SKM-1 treated with dmso at 0.1 percent for 144 hours (cell line): ENCODE measurements at regions not wholly inside any gene's neighbourhood (a gene's known extent, or its start where the extent isn't known, plus 50 kb on each side); places are given as distances from the start of the nearest gene placed in this dataset.

ENCODE experiments used
- DNase-seq: peaks from one replicate; lab custom pipeline; 2025; ENCODE audit not compliant: unreplicated experiment; lab: John Stamatoyannopoulos, UW

DNA sequence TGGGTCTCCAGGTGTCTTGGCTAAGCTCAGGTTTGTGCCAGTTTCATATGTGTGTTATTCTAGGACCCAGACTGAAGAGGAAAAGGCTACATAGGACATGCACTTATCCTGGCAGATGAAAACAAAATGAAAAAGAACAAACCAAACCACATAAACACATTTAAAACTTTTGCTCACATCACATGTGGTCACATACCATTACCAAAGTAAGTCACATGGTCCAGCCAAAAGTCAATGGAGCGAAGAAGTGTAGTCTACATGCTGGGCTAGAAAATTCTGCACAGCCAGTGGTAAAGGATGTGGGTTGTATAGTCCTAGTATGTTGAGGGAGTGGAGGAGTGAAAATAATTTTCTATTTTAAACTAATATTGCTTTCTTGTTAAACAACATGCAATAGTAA, 437.5 kb downstream of the BTBD3 start:
- no peak for DNase-seq

DNA sequence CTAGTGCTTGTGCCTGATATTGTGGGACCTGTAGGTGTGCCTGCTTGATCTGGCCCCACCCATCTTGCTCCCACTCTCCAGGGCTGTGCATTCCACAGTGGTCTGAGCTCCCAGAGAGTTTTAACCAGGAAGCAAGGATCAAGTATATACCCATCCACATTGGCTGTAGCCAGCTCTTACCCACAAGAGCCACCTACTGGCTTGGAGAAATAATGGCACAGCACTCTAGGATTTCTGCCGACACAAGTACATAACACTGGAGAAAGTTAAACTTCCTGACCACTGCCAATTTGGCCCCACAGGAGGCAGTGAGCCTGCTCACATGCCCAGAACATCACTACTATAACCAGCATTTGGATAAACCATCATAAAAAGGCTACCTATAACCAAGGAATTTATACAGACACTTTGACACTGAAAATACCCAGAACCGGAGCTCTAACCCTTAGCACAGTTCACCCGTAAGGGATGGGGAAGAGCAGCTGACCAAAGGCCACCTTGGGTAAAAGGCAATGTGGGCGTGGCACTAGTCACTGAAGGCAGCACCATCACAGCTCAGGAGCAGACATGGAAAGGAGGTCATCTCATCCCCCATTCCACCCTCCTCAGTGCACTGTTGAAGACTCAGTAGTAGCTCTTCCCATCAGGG, 440.4 kb downstream of the BTBD3 start:
- peak; percentile 4 for DNase-seq

DNA sequence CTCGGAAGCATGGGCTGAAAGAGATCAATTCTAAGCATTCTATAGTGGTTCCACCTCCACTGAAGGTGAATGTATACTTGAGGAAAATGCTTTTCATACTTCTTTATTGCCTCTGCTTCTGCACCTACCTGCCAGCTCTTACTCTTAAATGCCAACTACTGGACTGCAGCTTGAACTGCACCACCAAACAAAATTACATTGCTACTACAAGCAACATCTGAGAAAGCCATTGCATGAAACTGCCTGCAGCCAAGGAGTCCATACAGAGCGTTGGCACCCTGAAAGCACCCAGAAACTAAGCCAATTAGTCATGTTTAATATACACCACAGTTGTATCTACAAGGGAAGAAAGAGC, 440.9 kb downstream of the BTBD3 start:
- DNase-seq, result no peak

DNA sequence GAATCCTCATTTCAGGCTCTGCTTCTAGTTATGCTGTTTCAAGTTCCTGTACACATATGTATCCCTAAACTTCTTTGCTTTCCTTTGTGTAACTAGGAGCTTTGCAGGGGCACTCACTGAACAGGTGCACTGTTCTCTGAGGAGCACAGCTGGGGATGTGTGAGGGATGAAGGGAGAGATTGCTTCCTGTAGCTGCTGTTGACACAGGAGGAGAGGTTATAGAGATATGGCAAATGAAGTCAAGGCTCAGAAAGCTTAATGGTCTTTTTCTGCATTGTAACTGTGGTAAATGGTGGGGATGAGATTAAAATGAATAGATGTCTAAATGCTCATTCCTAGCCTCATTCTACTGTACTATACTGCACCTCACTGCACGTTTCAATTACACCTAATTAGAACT, 454.3 kb downstream of the BTBD3 start:
- DNase-seq, result no peak

DNA sequence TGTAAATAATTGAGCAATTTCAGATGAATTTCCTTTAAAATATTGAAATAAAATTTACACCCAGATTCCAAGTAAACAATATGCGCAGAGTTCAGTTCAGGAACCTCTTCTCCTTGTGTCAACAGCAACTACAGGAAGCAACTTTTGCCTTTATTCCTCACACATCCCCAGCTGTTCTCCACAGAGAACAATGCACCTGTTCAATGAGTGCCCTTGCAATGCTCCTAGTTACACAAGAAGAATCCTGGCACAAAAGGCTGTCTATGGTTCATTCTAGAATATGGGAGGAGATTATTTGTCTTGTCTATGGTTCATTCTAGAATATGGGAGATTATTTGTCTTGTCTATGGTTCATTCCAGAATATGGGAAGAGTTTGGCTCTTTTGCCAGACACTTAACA, 454.9 kb downstream of the BTBD3 start:
- no peak for DNase-seq

DNA sequence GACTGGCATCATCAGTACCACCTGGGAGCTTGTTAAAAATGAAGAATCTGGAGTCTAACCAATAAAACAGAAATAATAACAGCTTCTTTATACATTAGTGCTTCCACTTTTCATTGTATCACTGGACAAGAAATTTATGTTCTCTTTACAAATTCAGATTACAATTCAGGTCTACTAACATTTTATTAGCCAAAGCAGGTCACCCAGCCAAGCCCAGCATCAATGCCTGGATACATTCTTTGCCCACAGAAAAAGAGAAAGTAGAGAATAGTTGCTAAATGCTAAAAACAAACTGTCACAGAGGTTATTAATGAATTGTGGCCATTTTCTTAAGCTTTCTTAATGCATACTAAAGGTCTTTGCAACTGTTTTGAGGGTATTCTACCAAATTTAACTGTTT, 458.3 kb downstream of the BTBD3 start:
- no peak for DNase-seq

DNA sequence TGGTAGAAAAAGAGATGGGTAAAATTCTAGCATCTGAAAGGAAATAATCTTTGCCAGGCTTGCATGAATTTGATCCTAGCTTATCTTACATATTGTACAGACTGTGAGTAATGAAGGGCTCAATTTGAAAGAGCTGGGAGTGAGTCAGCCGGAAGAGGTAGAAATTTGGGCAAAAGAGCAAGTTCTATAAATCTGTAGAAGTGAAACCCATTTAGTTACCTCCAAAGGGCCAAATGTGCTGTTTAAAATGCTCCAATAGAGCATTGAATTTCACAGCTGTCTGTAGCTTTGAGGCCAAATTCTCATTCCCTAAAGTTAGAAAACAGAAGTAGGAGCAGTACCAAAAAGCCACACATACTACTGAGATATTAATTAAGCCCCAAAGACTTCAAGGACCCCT, 466.1 kb downstream of the BTBD3 start:
- no peak for DNase-seq

DNA sequence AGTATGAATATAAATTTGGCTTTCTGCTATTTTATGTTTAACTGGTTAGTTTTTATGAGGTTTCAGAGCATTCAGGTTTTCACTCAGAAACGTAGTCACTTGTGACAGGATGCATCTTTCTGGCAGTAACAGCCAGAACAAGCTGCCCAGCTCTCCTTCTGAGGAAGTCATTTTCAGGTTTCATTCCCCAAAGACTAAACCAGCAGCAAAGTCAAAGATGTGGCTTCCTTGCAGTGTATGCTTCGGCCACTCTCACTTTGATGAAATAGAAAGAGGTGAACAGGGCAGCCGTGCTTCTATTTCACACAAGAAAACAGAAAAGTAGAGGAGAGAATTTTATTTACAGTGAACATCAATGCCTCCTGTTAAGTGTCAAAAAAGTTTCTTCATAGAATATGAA, 469.1 kb downstream of the BTBD3 start:
- no peak for DNase-seq

DNA sequence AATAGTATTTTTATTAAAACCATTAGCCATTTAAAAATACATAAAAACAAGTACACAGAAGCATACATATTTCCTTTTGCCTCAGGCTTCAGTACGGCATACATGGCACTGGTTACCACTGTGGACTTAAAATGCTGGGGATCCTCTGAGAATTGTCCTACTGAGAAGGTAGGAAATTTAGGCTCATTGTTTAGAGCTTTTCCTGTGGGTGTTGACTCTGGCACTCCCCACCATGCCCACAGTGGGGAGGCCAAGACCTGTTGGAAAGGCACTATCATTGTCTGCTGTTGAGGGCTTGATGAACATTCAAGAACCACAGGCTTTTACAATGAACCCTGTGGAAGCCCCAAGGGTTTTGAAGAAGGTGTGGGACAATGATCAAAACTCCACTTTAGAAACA, 473.4 kb downstream of the BTBD3 start:
- DNase-seq, result no peak

DNA sequence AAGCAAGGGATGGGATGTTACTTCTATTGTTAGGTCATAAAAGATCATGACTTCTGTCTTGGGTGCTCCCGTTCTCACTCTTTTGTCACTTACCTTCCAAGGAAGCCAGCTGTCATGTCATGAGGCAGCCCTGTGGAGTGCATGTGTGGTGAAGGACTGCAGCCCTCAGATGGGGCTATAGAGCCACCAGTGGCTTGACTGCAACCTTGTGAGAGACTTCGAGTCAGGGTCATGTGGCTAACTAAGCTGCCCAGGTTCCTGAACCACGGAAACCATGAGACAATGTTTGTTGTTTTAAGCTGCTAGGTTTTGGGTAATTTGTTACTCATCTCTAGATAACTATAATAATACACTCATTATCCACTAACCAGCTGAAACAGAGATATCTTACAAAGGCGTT, 477.1 kb downstream of the BTBD3 start:
- DNase-seq, result no peak

DNA sequence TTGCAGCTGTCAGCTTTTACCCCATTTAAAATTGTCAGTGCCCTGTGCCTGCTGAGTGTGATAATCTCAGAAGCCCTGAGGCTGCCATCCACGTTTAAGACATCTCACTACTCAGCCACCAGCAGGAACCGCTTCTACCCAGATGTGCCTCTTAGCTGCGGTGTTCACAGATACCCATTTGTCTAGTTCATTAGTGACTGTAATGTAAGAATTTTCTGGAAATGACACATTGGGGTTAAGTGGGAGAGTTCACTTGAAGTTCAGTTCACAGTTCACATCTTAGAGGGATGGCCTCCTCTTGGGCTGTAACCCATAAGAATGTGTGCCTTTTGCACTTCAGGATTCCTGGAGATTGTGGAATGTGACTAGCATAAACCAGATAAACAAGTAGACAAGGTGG, 477.7 kb downstream of the BTBD3 start:
- no peak for DNase-seq

DNA sequence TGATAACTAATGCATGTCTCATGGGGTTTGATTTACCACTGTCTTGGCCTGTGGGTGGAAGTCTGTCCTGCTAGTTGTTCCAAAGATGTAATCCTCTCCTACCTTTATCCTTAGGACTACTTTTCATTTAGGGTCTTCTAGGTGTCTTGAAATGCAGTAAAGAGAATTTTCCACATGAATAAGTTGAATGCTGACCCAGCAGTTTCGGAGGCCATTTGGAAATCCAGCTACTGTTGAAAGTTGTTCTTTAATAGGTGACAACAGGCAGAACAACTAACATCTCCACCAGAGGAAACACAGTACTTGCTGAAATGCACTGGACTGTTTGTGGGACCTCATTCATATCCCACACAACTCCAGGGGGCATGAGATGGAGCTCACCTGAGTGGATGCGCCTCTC, 478.1 kb downstream of the BTBD3 start:
- no peak for DNase-seq

DNA sequence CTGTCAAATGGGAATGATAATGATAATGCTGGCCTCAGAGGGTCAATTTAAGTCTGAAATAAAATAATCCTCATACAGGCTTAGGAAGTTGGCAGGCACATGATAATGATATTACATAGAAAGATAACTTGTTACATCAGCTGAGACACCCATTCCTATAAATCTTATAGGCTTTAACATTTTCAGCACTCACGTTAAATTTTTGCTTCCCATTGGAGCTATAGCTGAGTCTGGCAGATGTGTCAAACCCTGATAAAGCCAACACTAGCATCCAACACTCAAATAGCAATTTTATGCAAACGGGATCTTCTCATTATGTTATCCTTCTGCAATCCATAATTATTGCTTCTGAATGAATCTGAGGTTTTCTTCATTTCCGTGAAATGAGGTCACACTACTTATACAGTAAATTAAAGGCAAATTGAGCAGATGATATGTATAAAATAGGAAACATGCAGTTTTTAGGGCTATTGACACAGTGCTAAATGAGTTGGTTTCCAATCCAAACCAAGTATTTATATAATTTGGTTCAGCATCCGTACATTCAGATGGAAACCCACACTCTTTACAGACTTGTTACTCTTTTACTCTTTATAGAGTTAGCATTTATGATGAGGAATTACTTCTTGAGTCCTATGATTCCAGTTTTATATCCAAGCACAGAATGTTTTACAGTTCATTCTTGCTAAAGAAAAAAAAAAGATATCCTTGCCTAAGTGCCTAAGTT, 481.6 kb downstream of the BTBD3 start:
- no peak for DNase-seq

DNA sequence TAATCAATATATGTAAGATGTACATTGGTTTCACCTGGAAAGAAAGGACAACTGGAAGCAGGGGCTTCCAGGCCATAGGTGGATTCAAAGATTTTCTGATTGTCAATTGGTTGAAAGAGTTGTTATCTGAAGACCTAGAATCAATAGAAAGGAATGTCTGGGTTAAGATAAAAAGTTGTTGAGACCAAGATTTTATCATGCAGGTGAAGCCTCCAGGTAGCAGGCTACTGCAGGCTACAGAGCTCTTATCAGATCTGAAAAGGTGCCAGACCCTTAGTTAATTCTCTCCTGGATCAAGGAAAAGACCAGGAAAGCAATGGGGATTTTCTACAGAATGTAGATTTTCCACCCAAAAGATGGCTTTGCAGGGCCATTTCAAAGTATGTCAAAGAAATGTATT, 487.2 kb downstream of the BTBD3 start:
- DNase-seq, result no peak

DNA sequence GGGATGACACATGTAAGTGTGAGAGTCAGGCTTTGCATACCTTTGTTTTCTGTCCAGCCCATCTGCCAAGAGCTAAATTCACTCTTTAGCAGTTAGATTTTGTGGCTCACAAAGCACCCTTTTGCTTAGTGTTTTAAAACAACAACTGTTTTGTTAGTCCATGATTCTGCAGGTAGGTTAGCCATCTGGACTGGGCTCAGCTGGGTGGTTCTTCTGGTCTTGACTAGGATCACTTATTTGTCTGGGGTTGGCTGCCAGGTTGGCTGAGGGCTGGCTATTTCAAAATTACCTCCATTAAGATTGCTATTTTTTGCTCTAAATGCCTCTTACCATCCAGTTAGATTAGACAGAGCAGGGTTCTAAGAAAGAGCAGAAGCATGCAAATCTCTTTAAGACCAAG, 489.3 kb downstream of the BTBD3 start:
- DNase-seq, result no peak

DNA sequence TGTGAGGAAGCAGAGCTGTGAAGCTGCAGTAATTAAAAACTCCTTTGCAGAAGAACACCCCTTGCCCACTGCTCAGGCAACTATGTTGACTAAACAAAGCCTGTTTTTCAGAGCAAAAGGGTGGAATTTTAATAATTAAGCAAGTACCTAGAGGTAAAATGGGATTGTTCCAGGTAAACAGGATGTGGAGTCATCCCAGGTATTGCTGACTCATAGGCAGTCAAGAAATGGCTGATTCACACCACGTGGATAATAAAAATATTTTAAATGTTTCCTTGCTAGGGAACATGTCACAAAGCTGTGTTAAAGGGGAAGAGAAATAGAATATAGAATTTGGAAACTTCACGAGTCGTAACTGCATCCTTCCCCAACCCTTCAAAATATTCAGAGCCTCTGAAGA, 491.8 kb downstream of the BTBD3 start:
- DNase-seq, result no peak

DNA sequence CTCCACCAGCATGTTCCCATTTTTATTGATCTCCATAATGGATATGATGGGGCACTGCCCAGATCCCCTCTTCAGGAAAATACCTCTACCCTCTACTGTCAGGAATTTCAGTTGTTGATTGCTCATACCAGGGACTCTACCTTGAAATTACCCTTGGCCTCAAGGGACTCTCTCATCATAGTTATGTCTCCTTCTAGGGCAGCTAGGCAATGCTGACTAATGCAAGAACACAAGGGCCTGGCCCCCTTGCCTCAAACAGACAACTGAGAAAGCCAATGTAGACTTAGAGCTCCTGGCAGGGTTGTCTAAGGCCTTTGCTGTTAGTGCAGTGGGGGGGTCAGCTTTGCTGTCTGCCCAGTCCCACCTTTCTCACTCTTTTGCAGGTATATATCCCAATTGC, 493.1 kb downstream of the BTBD3 start:
- DNase-seq, result no peak

DNA sequence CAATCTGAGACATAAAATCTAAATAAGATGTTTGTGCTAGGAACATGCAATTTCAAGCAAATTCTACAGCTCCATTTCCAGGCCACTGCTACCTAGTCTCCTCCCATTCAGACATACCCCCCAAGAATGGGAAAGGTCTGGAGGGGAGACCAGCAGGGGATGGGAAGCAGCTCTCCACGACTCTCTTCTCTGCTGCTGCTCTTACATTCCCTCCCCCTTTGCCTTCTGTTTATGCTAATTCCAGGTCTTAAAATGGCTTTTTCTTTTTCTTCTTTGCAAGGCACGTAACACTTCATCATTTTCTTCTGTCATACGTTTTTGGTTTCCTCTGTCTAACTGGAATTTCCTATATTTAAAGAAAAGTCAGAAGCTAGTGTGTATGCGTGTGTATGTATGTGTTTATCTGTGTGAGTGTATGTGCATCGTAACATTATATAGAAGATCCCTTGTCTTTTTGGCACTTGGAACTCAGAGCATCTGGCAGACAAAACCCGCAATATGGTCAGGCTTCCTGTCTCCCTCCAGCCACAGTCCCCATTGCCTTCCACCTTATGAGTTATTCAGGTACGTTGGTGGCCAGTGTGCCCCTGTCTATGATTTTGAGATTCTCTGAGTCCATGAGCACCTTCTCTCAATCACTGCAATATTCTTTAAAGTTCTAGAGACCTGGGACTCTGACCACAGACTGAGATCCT, 493.7 kb downstream of the BTBD3 start:
- DNase-seq, result no peak

DNA sequence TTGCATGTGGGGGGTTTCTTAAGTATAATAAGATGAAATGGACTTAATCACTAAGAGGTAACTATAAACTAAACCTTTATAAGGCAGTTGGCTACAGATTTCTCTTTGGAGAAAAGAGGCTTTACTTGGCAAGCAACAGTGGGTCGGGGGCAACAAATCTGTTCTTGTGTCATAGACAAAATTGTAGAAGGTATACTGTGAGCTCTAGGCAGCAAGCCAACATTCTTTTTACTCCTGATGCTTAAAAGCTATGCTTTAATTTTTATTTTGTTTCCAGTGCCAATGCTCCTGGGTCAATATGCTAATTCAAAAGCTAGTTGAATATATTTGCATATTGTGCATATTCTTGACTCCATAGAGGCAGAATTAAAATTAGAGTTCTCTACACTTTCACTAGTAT, 495.4 kb downstream of the BTBD3 start:
- DNase-seq, result no peak

DNA sequence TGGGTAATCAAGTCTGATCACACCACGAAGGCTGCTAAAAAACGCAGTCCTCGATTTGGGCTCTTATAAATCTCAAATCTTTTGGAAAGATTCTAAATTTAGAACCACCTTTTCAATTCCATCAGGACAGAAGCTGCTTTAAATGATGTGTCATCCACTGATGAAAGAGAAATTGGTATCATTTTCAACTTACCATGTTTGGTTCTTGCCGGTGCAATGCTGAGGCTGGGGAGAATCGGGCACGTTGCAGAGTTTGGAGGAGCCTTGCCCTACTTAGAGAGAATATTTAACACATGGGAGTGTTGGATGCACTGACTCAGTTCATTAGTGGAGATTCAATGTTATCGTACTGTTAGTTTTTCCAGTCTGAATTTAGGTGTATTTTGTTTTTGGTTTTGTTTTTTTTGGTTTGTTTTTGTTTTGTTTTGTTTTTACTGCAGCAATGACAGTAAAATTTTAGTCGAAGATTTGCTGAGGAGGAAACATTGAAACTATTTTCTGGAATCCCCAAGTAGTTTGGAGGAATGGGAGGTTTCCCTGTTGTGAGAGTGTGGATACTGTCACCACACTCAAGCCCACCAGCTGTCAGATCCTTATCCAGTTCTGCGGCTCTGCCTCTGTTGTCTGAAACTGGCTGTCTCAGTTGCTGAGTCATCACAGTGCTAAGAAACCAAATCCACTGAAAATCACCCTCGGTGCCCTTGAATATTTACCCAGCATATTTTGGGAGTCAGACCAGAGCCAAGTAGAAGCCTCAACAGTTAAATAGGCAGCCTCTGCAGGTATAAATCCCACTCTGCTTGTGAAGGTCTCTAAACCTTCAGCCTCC, 497.0 kb downstream of the BTBD3 start:
- DNase-seq, result no peak

DNA sequence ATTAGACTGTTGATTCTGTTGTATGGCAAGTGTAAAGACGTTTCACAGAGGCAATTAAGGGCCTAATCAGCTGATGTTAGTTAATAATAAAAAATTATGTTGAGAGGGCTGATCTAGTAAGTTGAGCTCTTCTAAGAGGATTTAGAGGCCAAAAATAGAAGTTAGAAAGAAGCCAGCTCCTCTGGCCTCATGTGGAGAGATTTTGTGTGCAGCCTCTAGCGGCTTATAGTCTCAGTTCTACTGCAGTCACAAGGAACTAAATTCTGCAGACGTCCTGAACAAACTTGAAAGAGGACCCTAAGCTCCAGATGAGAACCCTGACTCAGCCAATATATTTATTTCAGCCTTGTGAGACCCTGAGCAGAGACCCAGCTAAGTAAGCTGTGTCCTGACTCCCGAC, 498.6 kb downstream of the BTBD3 start:
- DNase-seq, result no peak

DNA sequence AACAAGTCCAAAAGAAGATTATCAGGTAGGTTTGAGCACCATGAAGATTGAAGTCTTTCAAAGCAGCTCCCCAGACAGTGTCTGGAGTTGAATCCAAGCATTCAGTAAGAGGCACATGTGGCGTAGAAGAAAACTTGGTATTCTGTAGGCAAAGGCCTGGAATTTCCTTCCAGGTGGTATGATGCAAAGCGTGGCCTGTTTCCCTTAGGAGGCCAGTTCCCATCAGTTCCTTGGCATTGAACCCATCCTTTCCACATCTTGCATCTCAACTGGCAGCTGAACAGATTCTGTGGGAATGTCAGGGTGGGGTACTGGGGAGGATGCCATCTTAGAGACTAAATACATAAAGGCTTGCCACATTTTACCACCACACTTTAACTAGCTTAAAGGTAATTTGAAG, 516.0 kb downstream of the BTBD3 start:
- DNase-seq, result no peak
